ENCODE measurements at regions not wholly inside any gene's neighbourhood (a gene's known extent, or its start where the extent isn't known, plus 50 kb on each side); places are given as distances from the start of the nearest gene placed in this dataset.

- Histone ChIP-seq H3K9me3 (ENCODE audit: insufficient read depth, low read depth, low read length) (no peaks in the 10 kb centered on the region), H3K79me2 (ENCODE audit: insufficient read depth, low read length) (no peaks in the 10 kb centered on the region), H3K4me3 (ENCODE audit: insufficient read depth, low read depth, low read length) (no peak overlapping the region), H3K27ac (ENCODE audit: low read depth, low read length) (no peak overlapping the region), H3K4me2 (ENCODE audit: low read length) (no peak overlapping the region), H3K27me3 (ENCODE audit: insufficient read depth, low read length) (no peaks in the 10 kb centered on the region), H2AFZ (ENCODE audit: low read depth, low read length) (no peak overlapping the region), H4K20me1 (ENCODE audit: insufficient read depth, low read length) (no peaks in the 10 kb centered on the region), H3K4me1 (ENCODE audit: insufficient read depth, low read length) (no peaks in the 10 kb centered on the region), H3K9ac (ENCODE audit: low read length) (no peak overlapping the region), H3K36me3 (ENCODE audit: insufficient read depth, low read length) (no peaks in the 10 kb centered on the region)
- peaks cover 26% of the 10 kb centered on the region for H3K4me1 Mint-ChIP-seq (ENCODE audit: low read depth, unreplicated experiment)
- H3K27me3 Mint-ChIP-seq (ENCODE audit: low read depth, unreplicated experiment) = no peaks in the 10 kb centered on the region
- FAIRE-seq (no peak), DNase-seq (ENCODE audit: low read depth) (peak; percentile 22)
- no peak overlapping the region for H3K27ac Mint-ChIP-seq (ENCODE audit: unreplicated experiment)
- H3K4me3 Mint-ChIP-seq (ENCODE audit: unreplicated experiment) = no peak overlapping the region
- TF ChIP-seq CTCF (IDR thresholded peaks at IDR 0.05; ENCODE audit: insufficient read depth, low read depth, low read length) (no peak), EZH2 (IDR thresholded peaks at IDR 0.05; ENCODE audit: insufficient read depth, low read length) (no peak)
- no peaks in the 10 kb centered on the region for H3K36me3 Mint-ChIP-seq (ENCODE audit: low read depth, unreplicated experiment)
- H3K9me3 Mint-ChIP-seq (ENCODE audit: unreplicated experiment) = peaks cover 2% of the 10 kb centered on the region
Observed at GRCh38 chr2:145088756-145089155, 568.8 kb upstream of the ZEB2 start.

GRCh38 chr2:145086910-145087309 is 567.0 kb upstream of the ZEB2 start:
- H4K20me1 ChIP-seq (ENCODE audit: insufficient read depth, low read length) = no peaks in the 10 kb centered on the region
- H3K9me3 ChIP-seq (ENCODE audit: insufficient read depth, low read depth, low read length) = no peaks in the 10 kb centered on the region
- H2AFZ ChIP-seq (ENCODE audit: low read depth, low read length) = no peak overlapping the region
- H3K79me2 ChIP-seq (ENCODE audit: insufficient read depth, low read length) = no peaks in the 10 kb centered on the region
- H3K27me3 ChIP-seq (ENCODE audit: insufficient read depth, low read length) = no peaks in the 10 kb centered on the region
- Mint-ChIP-seq H3K27me3 (ENCODE audit: low read depth, unreplicated experiment) (no peaks in the 10 kb centered on the region), H3K36me3 (ENCODE audit: low read depth, unreplicated experiment) (no peaks in the 10 kb centered on the region), H3K4me3 (ENCODE audit: unreplicated experiment) (no peak overlapping the region), H3K4me1 (ENCODE audit: low read depth, unreplicated experiment) (peaks cover 18% of the 10 kb centered on the region), H3K27ac (ENCODE audit: unreplicated experiment) (no peak overlapping the region), H3K9me3 (ENCODE audit: unreplicated experiment) (peaks cover 2% of the 10 kb centered on the region)
- H3K4me3 ChIP-seq (ENCODE audit: insufficient read depth, low read depth, low read length) = no peak overlapping the region
- H3K27ac ChIP-seq (ENCODE audit: low read depth, low read length) = no peak overlapping the region
- FAIRE-seq (no peak), DNase-seq (ENCODE audit: low read depth) (no peak)
- H3K4me1 ChIP-seq (ENCODE audit: insufficient read depth, low read length) = no peaks in the 10 kb centered on the region
- H3K9ac ChIP-seq (ENCODE audit: low read length) = no peak overlapping the region
- no peak overlapping the region for H3K4me2 ChIP-seq (ENCODE audit: low read length)
- no peaks in the 10 kb centered on the region for H3K36me3 ChIP-seq (ENCODE audit: insufficient read depth, low read length)
- no peak for TF ChIP-seq EZH2 (IDR thresholded peaks at IDR 0.05; ENCODE audit: insufficient read depth, low read length)
- no peak for TF ChIP-seq CTCF (IDR thresholded peaks at IDR 0.05; ENCODE audit: insufficient read depth, low read depth, low read length)

- FAIRE-seq (no peak), DNase-seq (ENCODE audit: low read depth) (no peak)
- Mint-ChIP-seq H3K4me1 (ENCODE audit: low read depth, unreplicated experiment) (peaks cover 10% of the 10 kb centered on the region), H3K9me3 (ENCODE audit: unreplicated experiment) (peaks cover 2% of the 10 kb centered on the region), H3K27ac (ENCODE audit: unreplicated experiment) (no peak overlapping the region), H3K36me3 (ENCODE audit: low read depth, unreplicated experiment) (no peaks in the 10 kb centered on the region), H3K27me3 (ENCODE audit: low read depth, unreplicated experiment) (no peaks in the 10 kb centered on the region), H3K4me3 (ENCODE audit: unreplicated experiment) (no peak overlapping the region)
- Histone ChIP-seq H3K4me1 (ENCODE audit: insufficient read depth, low read length) (no peaks in the 10 kb centered on the region), H3K9me3 (ENCODE audit: insufficient read depth, low read depth, low read length) (no peaks in the 10 kb centered on the region), H3K36me3 (ENCODE audit: insufficient read depth, low read length) (no peaks in the 10 kb centered on the region), H4K20me1 (ENCODE audit: insufficient read depth, low read length) (no peaks in the 10 kb centered on the region), H3K9ac (ENCODE audit: low read length) (no peak overlapping the region), H3K4me2 (ENCODE audit: low read length) (no peak overlapping the region), H3K4me3 (ENCODE audit: insufficient read depth, low read depth, low read length) (no peak overlapping the region), H3K79me2 (ENCODE audit: insufficient read depth, low read length) (no peaks in the 10 kb centered on the region), H3K27me3 (ENCODE audit: insufficient read depth, low read length) (no peaks in the 10 kb centered on the region), H3K27ac (ENCODE audit: low read depth, low read length) (no peak overlapping the region), H2AFZ (ENCODE audit: low read depth, low read length) (no peak overlapping the region)
- TF ChIP-seq CTCF (IDR thresholded peaks at IDR 0.05; ENCODE audit: insufficient read depth, low read depth, low read length) (no peak), EZH2 (IDR thresholded peaks at IDR 0.05; ENCODE audit: insufficient read depth, low read length) (no peak)
Observed at GRCh38 chr2:145085612-145086011, 565.7 kb upstream of the ZEB2 start.

All from astrocyte (in vitro differentiated cells and primary cell).